Central memory CD8-positive, alpha-beta T cell (primary cell): ENCODE measurements at regions not wholly inside any gene's neighbourhood (a gene's known extent, or its start where the extent isn't known, plus 50 kb on each side); places are given as distances from the start of the nearest gene placed in this dataset.

Experiments
- ATAC-seq: fragments of 150-1000 bp; cut with Tn5 transposase; replicated peaks from 2 replicates; pipeline ENCODE4 v1.10.0; 2022; ENCODE audit warnings: mild to moderate bottlenecking, moderate FRiP score, moderate number of reproducible peaks; ENCODE audit not compliant: poor library complexity, severe bottlenecking; ENCODE audit errors: extremely low read depth
- DNase-seq, 2 donors: peaks; one replicate each; pipeline ENCODE4 v3.0.0; 2021; ENCODE audit warnings: low spot score in 2 of 2
- H3K27ac Mint-ChIP-seq: one replicate; pipeline ENCODE4 v1.8.0; 2022; ENCODE audit warnings: low read depth, mild to moderate bottlenecking, moderate library complexity, mixed read lengths
- H3K27me3 Mint-ChIP-seq: one replicate; pipeline ENCODE4 v1.8.0; 2022; ENCODE audit warnings: mixed read lengths
- H3K36me3 Mint-ChIP-seq: one replicate; pipeline ENCODE4 v1.8.0; 2022; ENCODE audit warnings: mild to moderate bottlenecking, moderate library complexity, mixed read lengths; ENCODE audit not compliant: insufficient read depth
- H3K4me1 Mint-ChIP-seq: one replicate; pipeline ENCODE4 v1.8.0; 2022; ENCODE audit warnings: mixed read lengths
- H3K4me3 Mint-ChIP-seq: one replicate; pipeline ENCODE4 v1.8.0; 2022; ENCODE audit warnings: mild to moderate bottlenecking, moderate library complexity, mixed read lengths
- H3K9me3 Mint-ChIP-seq: one replicate; pipeline ENCODE4 v1.8.0; 2022; ENCODE audit warnings: mixed read lengths

DNA sequence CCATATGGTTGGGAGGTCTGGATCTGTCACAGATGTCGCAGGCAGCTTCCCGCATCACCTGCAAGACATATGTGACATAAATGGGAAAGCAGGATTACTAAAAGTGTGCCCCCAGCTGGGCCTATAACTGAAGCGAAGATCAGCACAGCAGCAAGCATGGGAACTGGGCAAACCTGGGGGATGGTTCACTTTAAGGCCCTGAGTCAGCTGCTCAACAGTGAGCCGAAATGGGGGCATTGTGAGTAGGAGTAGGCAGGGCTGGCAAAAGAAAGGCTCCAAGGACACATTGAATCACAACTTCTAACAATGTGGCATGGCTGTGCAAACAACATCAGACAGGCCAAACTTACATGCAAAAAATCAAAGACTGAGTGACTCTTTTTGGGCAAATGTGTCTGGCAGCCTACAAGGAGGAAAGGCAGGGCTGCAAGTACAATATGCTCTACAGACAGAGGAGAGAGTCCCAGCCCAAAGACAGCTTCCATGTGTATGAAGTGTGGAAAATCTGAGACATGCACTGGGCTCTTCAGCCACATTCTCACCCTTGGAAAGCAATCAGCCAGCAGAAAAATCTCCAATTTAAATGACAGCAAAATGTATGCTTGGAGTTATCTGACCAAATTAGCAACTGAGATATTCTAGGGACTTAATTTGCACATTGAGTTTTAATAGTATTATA is 531.0 kb upstream of the MMS22L start:
- H3K9me3 Mint-ChIP-seq: peaks cover 11% of the 10 kb centered on the region
- H3K4me3 Mint-ChIP-seq: no peak overlapping the region
- no peak overlapping the region for H3K27ac Mint-ChIP-seq
- no peaks in the 10 kb centered on the region for H3K36me3 Mint-ChIP-seq
- no peak for ATAC-seq
- no peaks in the 10 kb centered on the region for H3K27me3 Mint-ChIP-seq
- DNase-seq: no peak
- H3K4me1 Mint-ChIP-seq: no peaks in the 10 kb centered on the region

DNA sequence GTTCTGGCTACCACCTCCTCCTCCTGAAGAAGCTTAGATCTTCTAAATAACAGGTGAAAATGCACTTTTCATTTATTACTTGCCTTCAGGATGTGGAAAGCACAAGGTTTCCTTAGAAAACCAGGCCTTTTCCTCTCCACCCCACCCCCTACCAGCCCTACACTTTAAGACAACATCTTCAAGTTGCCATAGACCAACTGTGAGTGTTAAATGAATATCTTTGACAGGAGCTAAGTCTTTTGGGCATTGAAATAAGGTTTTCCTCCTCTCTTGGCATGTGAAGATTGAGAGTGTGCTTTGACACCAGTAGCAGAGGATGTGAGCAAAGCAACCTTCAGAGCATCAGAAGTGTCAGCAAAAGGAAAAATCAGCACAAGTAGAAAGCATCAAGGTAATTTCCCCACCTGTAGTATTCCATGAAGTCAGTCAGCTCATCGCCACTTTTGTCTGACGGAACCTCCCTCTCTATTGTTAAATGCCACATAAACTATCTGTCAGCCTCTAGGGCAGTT is 532.3 kb upstream of the MMS22L start:
- DNase-seq: no peak
- H3K27me3 Mint-ChIP-seq: no peaks in the 10 kb centered on the region
- peaks cover 23% of the 10 kb centered on the region for H3K9me3 Mint-ChIP-seq
- no peak for ATAC-seq
- H3K36me3 Mint-ChIP-seq: no peaks in the 10 kb centered on the region
- H3K4me3 Mint-ChIP-seq: no peak overlapping the region
- H3K4me1 Mint-ChIP-seq: no peaks in the 10 kb centered on the region
- no peak overlapping the region for H3K27ac Mint-ChIP-seq

DNA sequence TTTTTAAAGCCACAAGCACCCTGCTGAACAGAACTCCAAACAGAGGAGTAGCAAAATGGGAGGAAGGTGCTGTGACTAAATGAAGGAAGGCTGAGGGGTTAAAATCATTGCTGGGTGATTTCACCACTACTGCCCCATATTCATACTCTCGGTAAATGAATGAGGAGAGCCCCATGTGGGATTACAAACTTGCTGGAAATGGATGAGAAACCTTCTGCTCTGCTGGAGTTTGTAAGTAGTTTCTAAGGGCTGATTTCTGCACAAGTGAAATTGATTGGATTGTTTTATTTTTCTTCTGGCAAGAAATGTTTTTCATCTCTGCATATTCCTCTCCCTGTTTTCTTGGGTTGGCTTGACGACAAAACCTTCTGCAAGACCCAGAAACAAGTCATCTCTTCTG is 533.5 kb upstream of the MMS22L start:
- DNase-seq (no peak), ATAC-seq (no peak)
- no peaks in the 10 kb centered on the region for H3K4me1 Mint-ChIP-seq
- H3K27me3 Mint-ChIP-seq: no peaks in the 10 kb centered on the region
- no peaks in the 10 kb centered on the region for H3K36me3 Mint-ChIP-seq
- H3K9me3 Mint-ChIP-seq: peaks cover 18% of the 10 kb centered on the region
- H3K4me3 Mint-ChIP-seq: no peak overlapping the region
- no peak overlapping the region for H3K27ac Mint-ChIP-seq

DNA sequence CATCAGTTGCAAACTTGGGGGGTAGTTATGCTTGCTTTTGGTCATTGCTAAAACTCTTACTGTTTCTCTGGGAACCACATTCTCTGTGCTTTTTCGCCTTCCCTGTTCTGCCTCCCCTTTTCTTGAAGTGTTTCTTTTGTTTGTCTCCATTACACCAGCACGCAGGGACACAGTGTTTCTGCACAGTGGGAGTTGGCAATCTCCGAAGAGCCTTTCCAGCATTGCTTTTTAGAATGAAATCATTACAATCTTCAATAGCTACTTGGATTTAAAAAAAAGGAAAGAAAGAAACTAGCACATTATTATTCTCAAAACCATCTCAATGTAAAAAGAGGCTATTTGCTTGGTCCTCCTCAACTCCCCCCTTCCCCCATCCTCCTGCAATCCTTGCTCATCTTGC is 536.7 kb upstream of the MMS22L start:
- Mint-ChIP-seq H3K27ac (no peak overlapping the region), H3K4me3 (no peak overlapping the region), H3K4me1 (no peaks in the 10 kb centered on the region), H3K36me3 (no peaks in the 10 kb centered on the region), H3K9me3 (peaks cover 18% of the 10 kb centered on the region), H3K27me3 (no peaks in the 10 kb centered on the region)
- DNase-seq: no peak
- no peak for ATAC-seq

DNA sequence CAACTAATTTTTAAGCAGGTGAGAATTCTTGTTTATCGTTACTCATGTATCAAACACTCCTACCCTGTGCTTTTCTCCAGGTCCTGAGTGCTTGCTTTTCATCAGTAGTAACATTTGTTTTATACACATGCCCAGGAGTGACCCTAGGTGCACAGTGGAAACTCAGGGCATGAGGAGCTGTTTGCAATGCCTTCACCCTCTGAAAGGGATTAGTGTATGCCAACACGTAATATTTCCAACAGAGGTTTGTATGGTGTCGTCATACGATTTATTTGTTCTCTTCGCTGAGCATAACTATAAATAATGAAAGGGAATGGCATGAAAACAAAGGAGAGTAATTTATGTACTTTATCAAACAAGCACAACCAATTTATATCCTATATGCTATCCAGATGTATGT is 537.4 kb upstream of the MMS22L start:
- ATAC-seq (no peak), DNase-seq (no peak)
- H3K4me1 Mint-ChIP-seq: no peaks in the 10 kb centered on the region
- H3K27ac Mint-ChIP-seq: no peak overlapping the region
- no peak overlapping the region for H3K4me3 Mint-ChIP-seq
- no peaks in the 10 kb centered on the region for H3K27me3 Mint-ChIP-seq
- H3K36me3 Mint-ChIP-seq: peaks cover 2% of the 10 kb centered on the region
- H3K9me3 Mint-ChIP-seq: peaks cover 18% of the 10 kb centered on the region

DNA sequence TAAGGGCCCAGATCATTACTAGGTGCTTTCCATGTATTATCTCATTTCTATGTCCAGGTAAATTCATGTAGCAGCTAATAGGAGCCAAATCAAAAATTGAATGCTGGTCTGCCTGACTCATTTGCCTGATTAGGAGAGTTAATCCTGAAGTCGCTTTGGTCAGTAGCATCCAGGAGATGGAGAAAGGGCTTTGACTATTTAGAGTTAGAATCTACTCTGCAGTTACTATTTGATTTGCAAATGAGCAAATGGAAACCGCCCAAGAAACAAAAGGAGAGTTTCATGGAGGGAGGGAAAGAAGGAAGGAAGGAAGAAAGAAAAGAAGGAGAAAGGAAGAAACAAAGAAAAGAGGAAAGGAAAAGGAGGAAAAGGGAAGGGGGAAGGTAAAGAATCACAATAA is 539.6 kb upstream of the MMS22L start:
- Mint-ChIP-seq H3K4me1 (no peaks in the 10 kb centered on the region), H3K27me3 (no peaks in the 10 kb centered on the region), H3K9me3 (peaks cover 12% of the 10 kb centered on the region), H3K36me3 (peaks cover 2% of the 10 kb centered on the region), H3K4me3 (no peak overlapping the region), H3K27ac (no peak overlapping the region)
- no peak for DNase-seq
- ATAC-seq: no peak

DNA sequence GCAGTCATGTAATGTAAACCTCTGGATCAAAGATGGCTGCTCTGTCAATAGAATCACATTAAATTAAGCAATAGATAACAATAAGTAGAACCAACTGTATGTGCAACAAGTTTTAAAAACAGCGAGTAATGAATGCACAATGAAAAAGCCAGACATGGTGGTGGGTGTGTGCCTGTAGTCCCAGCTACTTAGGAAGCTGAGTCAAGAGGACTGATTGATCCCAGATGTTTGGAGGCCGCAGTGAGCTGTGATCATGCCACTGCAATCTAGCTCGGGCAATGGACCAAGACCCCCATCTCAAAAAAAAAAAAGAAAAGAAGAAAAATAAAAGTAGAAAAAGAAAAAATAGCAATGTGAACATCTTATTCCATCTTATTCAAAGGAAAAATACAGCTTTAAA is 558.7 kb upstream of the MMS22L start:
- peaks cover 6% of the 10 kb centered on the region for H3K9me3 Mint-ChIP-seq
- peaks cover 4% of the 10 kb centered on the region for H3K36me3 Mint-ChIP-seq
- H3K4me1 Mint-ChIP-seq: no peaks in the 10 kb centered on the region
- DNase-seq: no peak
- ATAC-seq: no peak
- no peaks in the 10 kb centered on the region for H3K27me3 Mint-ChIP-seq
- H3K4me3 Mint-ChIP-seq: no peak overlapping the region
- no peak overlapping the region for H3K27ac Mint-ChIP-seq

DNA sequence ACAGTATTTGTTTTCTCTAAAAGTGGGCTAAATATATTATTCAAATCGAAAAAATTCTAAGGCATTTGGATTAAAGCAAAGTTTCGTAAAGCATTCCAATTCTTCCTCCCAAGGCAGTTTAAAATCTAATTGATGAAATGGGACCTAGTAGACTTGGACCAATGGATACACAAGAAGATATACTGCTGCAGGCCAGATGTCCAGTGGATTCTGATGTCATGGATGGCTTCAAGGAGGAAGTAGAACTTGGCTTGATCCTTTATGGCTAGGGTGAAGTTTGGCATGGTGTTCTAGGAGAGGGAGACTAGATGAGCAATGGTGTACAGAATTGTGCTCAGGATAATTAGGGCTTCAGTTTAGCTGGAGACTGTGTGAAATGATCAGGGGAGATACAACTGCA is 559.5 kb upstream of the MMS22L start:
- H3K27ac Mint-ChIP-seq: no peak overlapping the region
- no peaks in the 10 kb centered on the region for H3K4me1 Mint-ChIP-seq
- no peaks in the 10 kb centered on the region for H3K27me3 Mint-ChIP-seq
- H3K4me3 Mint-ChIP-seq: no peak overlapping the region
- peaks cover 4% of the 10 kb centered on the region for H3K36me3 Mint-ChIP-seq
- ATAC-seq (no peak), DNase-seq (no peak)
- peaks cover 6% of the 10 kb centered on the region for H3K9me3 Mint-ChIP-seq

DNA sequence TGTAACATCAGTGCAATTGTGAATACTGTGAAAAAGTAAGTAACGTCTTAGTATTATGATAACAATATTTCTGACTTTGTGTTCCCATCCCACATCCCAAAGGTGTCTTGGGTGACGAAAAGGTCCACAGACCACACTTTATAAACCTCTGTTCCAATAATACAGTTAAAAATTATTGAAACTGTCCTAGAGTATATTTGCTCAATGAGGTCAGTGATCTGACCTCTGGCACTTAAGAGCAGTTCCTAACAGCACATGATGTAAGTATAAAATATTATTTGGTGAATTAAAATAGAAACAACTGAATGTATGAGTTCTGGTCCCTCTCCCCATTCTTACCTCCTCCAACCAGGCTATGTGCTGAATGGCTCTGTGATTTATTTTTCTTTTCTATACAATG is 566.4 kb upstream of the MMS22L start:
- Mint-ChIP-seq H3K4me1 (no peaks in the 10 kb centered on the region), H3K36me3 (peaks cover 1% of the 10 kb centered on the region), H3K9me3 (peaks cover 4% of the 10 kb centered on the region), H3K27me3 (no peaks in the 10 kb centered on the region), H3K27ac (no peak overlapping the region), H3K4me3 (no peak overlapping the region)
- no peak for ATAC-seq
- no peak for DNase-seq

DNA sequence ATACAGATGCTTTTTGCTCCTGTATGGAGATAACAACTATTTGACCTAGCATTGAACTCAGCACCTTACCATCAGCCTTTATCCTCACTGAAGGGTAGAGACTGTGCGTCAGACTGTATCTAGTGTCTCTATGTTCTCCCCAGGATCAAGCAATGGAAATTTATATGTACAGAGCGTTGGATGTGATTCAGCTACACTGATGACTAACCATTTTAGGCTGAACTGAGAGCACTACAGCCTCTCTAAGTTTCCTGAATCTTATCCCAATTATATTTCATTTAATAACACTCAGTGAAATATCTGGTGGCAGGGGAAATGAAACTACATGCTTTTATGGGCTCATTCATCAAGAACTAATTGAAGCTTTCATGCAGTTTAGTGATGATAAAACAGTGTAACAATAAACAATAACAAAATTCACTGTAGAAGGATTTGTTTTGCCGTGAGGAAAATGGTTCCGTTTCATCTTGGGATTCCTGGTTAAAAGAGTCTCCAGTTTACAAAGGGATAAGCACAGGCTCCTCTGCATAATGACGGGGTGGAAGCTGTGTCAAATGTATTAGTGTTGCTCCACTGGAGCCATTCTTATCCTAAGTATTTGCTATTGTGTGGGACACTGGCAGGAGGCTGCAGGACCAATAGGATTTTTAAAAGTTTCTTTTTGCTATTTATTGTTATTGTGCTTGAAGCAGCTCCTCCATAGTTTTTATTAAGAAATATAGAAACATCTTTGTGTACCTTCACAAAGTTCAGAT is 567.6 kb upstream of the MMS22L start:
- no peaks in the 10 kb centered on the region for H3K4me1 Mint-ChIP-seq

DNA sequence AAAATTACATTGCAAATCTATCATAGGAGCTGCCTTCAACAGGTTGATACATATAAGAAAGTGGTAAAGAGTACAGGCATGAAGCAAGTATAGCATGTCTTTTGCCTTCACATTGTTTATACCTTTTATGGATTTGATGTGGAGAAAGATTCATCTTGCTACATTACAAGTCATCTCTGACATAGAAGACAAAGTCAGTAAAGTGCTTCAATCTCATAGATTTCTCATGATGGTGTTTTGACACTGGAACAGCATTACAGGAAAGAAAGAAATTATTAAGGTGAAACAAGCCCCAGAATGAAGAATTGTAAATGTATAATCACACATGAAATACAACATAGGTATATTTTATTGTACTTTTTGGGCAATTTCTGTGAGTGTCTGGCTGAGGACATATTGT is 580.7 kb upstream of the MMS22L start:
- ATAC-seq (no peak), DNase-seq (no peak)
- Mint-ChIP-seq H3K36me3 (no peaks in the 10 kb centered on the region), H3K4me3 (no peak overlapping the region), H3K9me3 (no peaks in the 10 kb centered on the region), H3K4me1 (no peaks in the 10 kb centered on the region), H3K27ac (no peak overlapping the region), H3K27me3 (no peaks in the 10 kb centered on the region)

More for the DNA sequence above, 567.6 kb upstream of the MMS22L start:
- no peak overlapping the region for H3K4me3 Mint-ChIP-seq
- H3K36me3 Mint-ChIP-seq: peaks cover 1% of the 10 kb centered on the region
- H3K27ac Mint-ChIP-seq: no peak overlapping the region
- H3K9me3 Mint-ChIP-seq: no peaks in the 10 kb centered on the region
- DNase-seq (no peak), ATAC-seq (no peak)
- H3K27me3 Mint-ChIP-seq: no peaks in the 10 kb centered on the region

DNA sequence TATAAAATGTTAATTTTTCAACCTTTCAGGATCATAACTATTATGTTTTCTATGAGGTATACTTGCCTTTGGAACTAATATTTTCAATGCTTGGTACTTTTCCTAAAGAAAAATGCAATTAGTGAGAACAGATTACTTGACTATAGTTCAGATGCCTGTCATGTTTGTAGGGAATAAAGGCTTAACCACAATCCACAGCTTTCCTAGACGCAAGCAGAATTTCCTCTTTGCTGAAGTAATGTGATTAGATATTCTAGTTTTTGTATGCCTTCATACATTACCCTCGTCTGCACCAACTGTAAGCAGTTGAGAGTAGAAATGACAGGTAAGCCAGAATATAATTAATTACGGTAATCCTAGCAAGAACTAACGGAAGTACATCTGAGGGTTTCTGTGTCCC is 581.4 kb upstream of the MMS22L start:
- no peak overlapping the region for H3K4me3 Mint-ChIP-seq
- ATAC-seq (no peak), DNase-seq (no peak)
- no peaks in the 10 kb centered on the region for H3K9me3 Mint-ChIP-seq
- no peaks in the 10 kb centered on the region for H3K4me1 Mint-ChIP-seq
- H3K36me3 Mint-ChIP-seq: no peaks in the 10 kb centered on the region
- H3K27ac Mint-ChIP-seq: no peak overlapping the region
- H3K27me3 Mint-ChIP-seq: no peaks in the 10 kb centered on the region

DNA sequence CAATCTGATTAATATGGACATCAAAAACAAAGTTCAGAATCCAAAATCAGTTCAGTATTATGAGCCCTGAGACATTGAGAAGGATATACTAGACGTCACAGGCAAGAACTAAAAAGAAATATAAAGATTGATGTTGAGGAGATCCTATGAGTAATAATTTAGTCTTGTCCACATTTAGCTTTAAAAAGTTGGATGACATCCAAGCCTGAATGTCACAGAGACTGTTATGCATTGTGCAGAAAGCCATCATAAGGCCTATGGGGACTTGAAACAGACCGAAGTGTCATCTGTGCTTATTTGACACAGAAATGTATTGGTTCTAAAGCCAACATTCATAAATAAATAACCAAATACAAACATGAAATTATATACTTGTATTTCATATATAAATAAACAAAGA is 581.8 kb upstream of the MMS22L start:
- H3K9me3 Mint-ChIP-seq: no peaks in the 10 kb centered on the region
- no peak overlapping the region for H3K4me3 Mint-ChIP-seq
- no peaks in the 10 kb centered on the region for H3K27me3 Mint-ChIP-seq
- ATAC-seq (no peak), DNase-seq (no peak)
- H3K4me1 Mint-ChIP-seq: no peaks in the 10 kb centered on the region
- H3K27ac Mint-ChIP-seq: no peak overlapping the region
- no peaks in the 10 kb centered on the region for H3K36me3 Mint-ChIP-seq
